GM23248 (cell line): ENCODE measurements at regions not wholly inside any gene's neighbourhood (a gene's known extent, or its start where the extent isn't known, plus 50 kb on each side); places are given as distances from the start of the nearest gene placed in this dataset.

ENCODE experiments used
- EZH2 ChIP-seq: fragments of 200-600 bp; sonication (generic); IDR thresholded peaks from 2 replicates; pipeline ENCODE4 v1.6.1; 2018; ENCODE audit warnings: antibody characterized with exemption, mild to moderate bottlenecking; ENCODE audit not compliant: insufficient read depth, poor library complexity, severe bottlenecking
- EZH2phosphoT487 ChIP-seq: fragments of 200-600 bp; sonication (generic); IDR thresholded peaks from 2 replicates; pipeline ENCODE4 v1.6.1; 2018; ENCODE audit warnings: antibody characterized with exemption, moderate library complexity, mild to moderate bottlenecking, low read depth; ENCODE audit not compliant: insufficient read depth

GRCh38 chr10:78803710-78804109 lies 265.1 kb upstream of the ZMIZ1 start:
- TF ChIP-seq EZH2 (no peak), EZH2phosphoT487 (no peak)
